GM18520 (cell line): ENCODE measurements at regions not wholly inside any gene's neighbourhood (a gene's known extent, or its start where the extent isn't known, plus 50 kb on each side); places are given as distances from the start of the nearest gene placed in this dataset.
A peak's percentile ranks its signal among the peaks of the same experiment; 100 is the strongest.
"Not testable (repeated sequence)": the region's sequence is repeated elsewhere in the genome, so short reads cannot be mapped to it uniquely, and the experiment has no call there.

Experiments
- ATAC-seq: cut with Tn5 transposase; IDR thresholded peaks from one replicate; pipeline ENCODE4 v1.9.1; 2021; ENCODE audit not compliant: unreplicated experiment

- ATAC-seq: not testable (repeated sequence)
Measured at GRCh38 chr19:23535901-23536300, 140.6 kb upstream of the ZNF91 start.

- not testable (repeated sequence) for ATAC-seq
Measured at GRCh38 chr19:23533441-23533840, 138.2 kb upstream of the ZNF91 start.

- ATAC-seq: no peak
Measured at GRCh38 chr19:23531976-23532375, 136.7 kb upstream of the ZNF91 start.

- ATAC-seq: no peak
Measured at GRCh38 chr19:23531231-23531790, 136.0 kb upstream of the ZNF91 start.

- ATAC-seq: no peak
Measured at GRCh38 chr19:23528376-23528775, 133.1 kb upstream of the ZNF91 start.

GRCh38 chr19:23527797-23528196 lies 132.5 kb upstream of the ZNF91 start:
- peak; percentile 48 for ATAC-seq

GRCh38 chr19:23526302-23526701 lies 131.0 kb upstream of the ZNF91 start:
- no peak for ATAC-seq

GRCh38 chr19:23525276-23525852 lies 130.1 kb upstream of the ZNF91 start:
- ATAC-seq: no peak

- ATAC-seq: no peak
Measured at GRCh38 chr19:23523863-23524262, 128.6 kb upstream of the ZNF91 start.

- no peak for ATAC-seq
Measured at GRCh38 chr19:23522431-23522830, 127.2 kb upstream of the ZNF91 start.

- no peak for ATAC-seq
Measured at GRCh38 chr19:23521471-23521870, 126.2 kb upstream of the ZNF91 start.

GRCh38 chr19:23520441-23520840 lies 125.2 kb upstream of the ZNF91 start:
- ATAC-seq: no peak

- ATAC-seq: no peak
Measured at GRCh38 chr19:23519031-23519430, 123.8 kb upstream of the ZNF91 start.

- no peak for ATAC-seq
Measured at GRCh38 chr19:23516266-23516665, 121.0 kb upstream of the ZNF91 start.

- no peak for ATAC-seq
Measured at GRCh38 chr19:23515551-23515950, 120.3 kb upstream of the ZNF91 start.

- no peak for ATAC-seq
Measured at GRCh38 chr19:23512151-23512925, 117.1 kb upstream of the ZNF91 start.

GRCh38 chr19:23509686-23510450 lies 114.6 kb upstream of the ZNF91 start:
- no peak for ATAC-seq

GRCh38 chr19:23507446-23507845 lies 112.2 kb upstream of the ZNF91 start:
- no peak for ATAC-seq

GRCh38 chr19:23505738-23506137 lies 110.5 kb upstream of the ZNF91 start:
- no peak for ATAC-seq

GRCh38 chr19:23482829-23483228 lies 87.6 kb upstream of the ZNF91 start:
- ATAC-seq: no peak

- ATAC-seq: no peak
Measured at GRCh38 chr19:23481043-23481442, 85.8 kb upstream of the ZNF91 start.

- ATAC-seq: no peak
Measured at GRCh38 chr19:23475477-23475876, 80.2 kb upstream of the ZNF91 start.
